ENCODE measurements at regions not wholly inside any gene's neighbourhood (a gene's known extent, or its start where the extent isn't known, plus 50 kb on each side); places are given as distances from the start of the nearest gene placed in this dataset.
A peak's percentile ranks its signal among the peaks of the same experiment; 100 is the strongest.

GRCh38 chr7:80082213-80082612, 52.4 kb upstream of the GNAI1 start:
- no peak overlapping the region for H3K27ac ChIP-seq (ENCODE audit: low read length)
- H3K4me1 ChIP-seq (ENCODE audit: control insufficient read depth, insufficient read depth, low read length) = no peaks in the 10 kb centered on the region
- no peaks in the 10 kb centered on the region for H3K27me3 ChIP-seq (ENCODE audit: control insufficient read depth in 1 of 2, insufficient read depth in 2 of 2, low read length in 2 of 2)
- H3K4me3 ChIP-seq (ENCODE audit: low read length in 2 of 2) = no peak overlapping the region
- no peaks in the 10 kb centered on the region for H3K36me3 ChIP-seq (ENCODE audit: control insufficient read depth in 2 of 2, insufficient read depth in 2 of 2, low read length in 2 of 2)
- H3K9me3 ChIP-seq (ENCODE audit: control insufficient read depth in 2 of 2, low read length in 2 of 2) = no peaks in the 10 kb centered on the region
- no peak overlapping the region for H3K9ac ChIP-seq (ENCODE audit: low read length in 2 of 2)

- Histone ChIP-seq H3K9ac (ENCODE audit: low read length in 2 of 2) (no peak overlapping the region), H3K4me1 (ENCODE audit: control insufficient read depth, insufficient read depth, low read length) (no peaks in the 10 kb centered on the region)
Measured at GRCh38 chr7:80078886-80079285, 55.7 kb upstream of the GNAI1 start.

GRCh38 chr7:80078159-80078731, 56.4 kb upstream of the GNAI1 start:
- Histone ChIP-seq H3K27me3 (ENCODE audit: control insufficient read depth in 1 of 2, insufficient read depth in 2 of 2, low read length in 2 of 2) (no peaks in the 10 kb centered on the region), H3K27ac (ENCODE audit: low read length) (no peak overlapping the region), H3K36me3 (ENCODE audit: control insufficient read depth in 2 of 2, insufficient read depth in 2 of 2, low read length in 2 of 2) (no peaks in the 10 kb centered on the region), H3K4me3 (ENCODE audit: low read length in 2 of 2) (peak overlapping the region; percentile 54 to 62), H3K9me3 (ENCODE audit: control insufficient read depth in 2 of 2, low read length in 2 of 2) (no peaks in the 10 kb centered on the region), H3K9ac (ENCODE audit: low read length in 2 of 2) (no peak overlapping the region), H3K4me1 (ENCODE audit: control insufficient read depth, insufficient read depth, low read length) (no peaks in the 10 kb centered on the region)

More at GRCh38 chr7:80078886-80079285, 55.7 kb upstream of the GNAI1 start:
- no peaks in the 10 kb centered on the region for H3K27me3 ChIP-seq (ENCODE audit: control insufficient read depth in 1 of 2, insufficient read depth in 2 of 2, low read length in 2 of 2)
- H3K27ac ChIP-seq (ENCODE audit: low read length) = no peak overlapping the region
- no peaks in the 10 kb centered on the region for H3K9me3 ChIP-seq (ENCODE audit: control insufficient read depth in 2 of 2, low read length in 2 of 2)
- no peak overlapping the region for H3K4me3 ChIP-seq (ENCODE audit: low read length in 2 of 2)
- H3K36me3 ChIP-seq (ENCODE audit: control insufficient read depth in 2 of 2, insufficient read depth in 2 of 2, low read length in 2 of 2) = no peaks in the 10 kb centered on the region

GRCh38 chr7:80070391-80070790, 64.2 kb upstream of the GNAI1 start:
- Histone ChIP-seq H3K27me3 (ENCODE audit: control insufficient read depth in 1 of 2, insufficient read depth in 2 of 2, low read length in 2 of 2) (no peaks in the 10 kb centered on the region), H3K9me3 (ENCODE audit: control insufficient read depth in 2 of 2, low read length in 2 of 2) (peaks cover 0 to 2% of the 10 kb centered on the region in 2 donors), H3K4me3 (ENCODE audit: low read length in 2 of 2) (no peak overlapping the region), H3K4me1 (ENCODE audit: control insufficient read depth, insufficient read depth, low read length) (no peaks in the 10 kb centered on the region), H3K27ac (ENCODE audit: low read length) (no peak overlapping the region), H3K9ac (ENCODE audit: low read length in 2 of 2) (no peak overlapping the region), H3K36me3 (ENCODE audit: control insufficient read depth in 2 of 2, insufficient read depth in 2 of 2, low read length in 2 of 2) (no peaks in the 10 kb centered on the region)

- Histone ChIP-seq H3K27ac (ENCODE audit: low read length) (no peak overlapping the region), H3K4me1 (ENCODE audit: control insufficient read depth, insufficient read depth, low read length) (no peaks in the 10 kb centered on the region), H3K36me3 (ENCODE audit: control insufficient read depth in 2 of 2, insufficient read depth in 2 of 2, low read length in 2 of 2) (no peaks in the 10 kb centered on the region), H3K9ac (ENCODE audit: low read length in 2 of 2) (no peak overlapping the region), H3K9me3 (ENCODE audit: control insufficient read depth in 2 of 2, low read length in 2 of 2) (peaks cover 0 to 2% of the 10 kb centered on the region in 2 donors), H3K4me3 (ENCODE audit: low read length in 2 of 2) (no peak overlapping the region), H3K27me3 (ENCODE audit: control insufficient read depth in 1 of 2, insufficient read depth in 2 of 2, low read length in 2 of 2) (no peaks in the 10 kb centered on the region)
Measured at GRCh38 chr7:80066639-80067038, 68.0 kb upstream of the GNAI1 start.

GRCh38 chr7:80063834-80064233, 70.8 kb upstream of the GNAI1 start:
- Histone ChIP-seq H3K27ac (ENCODE audit: low read length) (no peak overlapping the region), H3K4me3 (ENCODE audit: low read length in 2 of 2) (no peak overlapping the region)

GRCh38 chr7:80060218-80060806, 74.3 kb upstream of the GNAI1 start:
- Histone ChIP-seq H3K4me3 (ENCODE audit: low read length in 2 of 2) (no peak overlapping the region), H3K36me3 (ENCODE audit: control insufficient read depth in 2 of 2, insufficient read depth in 2 of 2, low read length in 2 of 2) (no peaks in the 10 kb centered on the region), H3K9ac (ENCODE audit: low read length in 2 of 2) (no peak overlapping the region), H3K4me1 (ENCODE audit: control insufficient read depth, insufficient read depth, low read length) (no peaks in the 10 kb centered on the region), H3K27me3 (ENCODE audit: control insufficient read depth in 1 of 2, insufficient read depth in 2 of 2, low read length in 2 of 2) (no peaks in the 10 kb centered on the region), H3K9me3 (ENCODE audit: control insufficient read depth in 2 of 2, low read length in 2 of 2) (no peaks in the 10 kb centered on the region), H3K27ac (ENCODE audit: low read length) (no peak overlapping the region)

More at GRCh38 chr7:80063834-80064233, 70.8 kb upstream of the GNAI1 start:
- H3K27me3 ChIP-seq (ENCODE audit: control insufficient read depth in 1 of 2, insufficient read depth in 2 of 2, low read length in 2 of 2) = no peaks in the 10 kb centered on the region
- H3K36me3 ChIP-seq (ENCODE audit: control insufficient read depth in 2 of 2, insufficient read depth in 2 of 2, low read length in 2 of 2) = no peaks in the 10 kb centered on the region
- peaks cover 0 to 2% of the 10 kb centered on the region in 2 donors for H3K9me3 ChIP-seq (ENCODE audit: control insufficient read depth in 2 of 2, low read length in 2 of 2)
- H3K4me1 ChIP-seq (ENCODE audit: control insufficient read depth, insufficient read depth, low read length) = no peaks in the 10 kb centered on the region
- H3K9ac ChIP-seq (ENCODE audit: low read length in 2 of 2) = no peak overlapping the region

GRCh38 chr7:80057488-80057887, 77.1 kb upstream of the GNAI1 start:
- Histone ChIP-seq H3K4me3 (ENCODE audit: low read length in 2 of 2) (no peak overlapping the region), H3K9ac (ENCODE audit: low read length in 2 of 2) (no peak overlapping the region), H3K4me1 (ENCODE audit: control insufficient read depth, insufficient read depth, low read length) (no peaks in the 10 kb centered on the region), H3K27ac (ENCODE audit: low read length) (no peak overlapping the region), H3K9me3 (ENCODE audit: control insufficient read depth in 2 of 2, low read length in 2 of 2) (no peaks in the 10 kb centered on the region), H3K27me3 (ENCODE audit: control insufficient read depth in 1 of 2, insufficient read depth in 2 of 2, low read length in 2 of 2) (no peaks in the 10 kb centered on the region), H3K36me3 (ENCODE audit: control insufficient read depth in 2 of 2, insufficient read depth in 2 of 2, low read length in 2 of 2) (no peaks in the 10 kb centered on the region)

- Histone ChIP-seq H3K4me3 (ENCODE audit: low read length in 2 of 2) (no peak overlapping the region), H3K9ac (ENCODE audit: low read length in 2 of 2) (no peak overlapping the region), H3K27me3 (ENCODE audit: control insufficient read depth in 1 of 2, insufficient read depth in 2 of 2, low read length in 2 of 2) (no peaks in the 10 kb centered on the region), H3K36me3 (ENCODE audit: control insufficient read depth in 2 of 2, insufficient read depth in 2 of 2, low read length in 2 of 2) (no peaks in the 10 kb centered on the region), H3K4me1 (ENCODE audit: control insufficient read depth, insufficient read depth, low read length) (no peaks in the 10 kb centered on the region), H3K9me3 (ENCODE audit: control insufficient read depth in 2 of 2, low read length in 2 of 2) (no peaks in the 10 kb centered on the region), H3K27ac (ENCODE audit: low read length) (no peak overlapping the region)
Measured at GRCh38 chr7:80054356-80054755, 80.3 kb upstream of the GNAI1 start.

- H3K9ac ChIP-seq (ENCODE audit: low read length in 2 of 2) = no peak overlapping the region
- H3K4me1 ChIP-seq (ENCODE audit: control insufficient read depth, insufficient read depth, low read length) = no peaks in the 10 kb centered on the region
- H3K4me3 ChIP-seq (ENCODE audit: low read length in 2 of 2) = no peak overlapping the region
- H3K9me3 ChIP-seq (ENCODE audit: control insufficient read depth in 2 of 2, low read length in 2 of 2) = no peaks in the 10 kb centered on the region
- H3K36me3 ChIP-seq (ENCODE audit: control insufficient read depth in 2 of 2, insufficient read depth in 2 of 2, low read length in 2 of 2) = no peaks in the 10 kb centered on the region
- no peaks in the 10 kb centered on the region for H3K27me3 ChIP-seq (ENCODE audit: control insufficient read depth in 1 of 2, insufficient read depth in 2 of 2, low read length in 2 of 2)
- no peak overlapping the region for H3K27ac ChIP-seq (ENCODE audit: low read length)
Measured at GRCh38 chr7:80053124-80053523, 81.5 kb upstream of the GNAI1 start.

GRCh38 chr7:80047856-80048459, 86.7 kb upstream of the GNAI1 start:
- Histone ChIP-seq H3K4me3 (ENCODE audit: low read length in 2 of 2) (no peak overlapping the region), H3K9ac (ENCODE audit: low read length in 2 of 2) (no peak overlapping the region), H3K27ac (ENCODE audit: low read length) (no peak overlapping the region), H3K9me3 (ENCODE audit: control insufficient read depth in 2 of 2, low read length in 2 of 2) (no peaks in the 10 kb centered on the region), H3K27me3 (ENCODE audit: control insufficient read depth in 1 of 2, insufficient read depth in 2 of 2, low read length in 2 of 2) (no peaks in the 10 kb centered on the region), H3K36me3 (ENCODE audit: control insufficient read depth in 2 of 2, insufficient read depth in 2 of 2, low read length in 2 of 2) (no peaks in the 10 kb centered on the region), H3K4me1 (ENCODE audit: control insufficient read depth, insufficient read depth, low read length) (no peaks in the 10 kb centered on the region)

Measured in stomach smooth muscle (tissue), 2 donors.